GM12892 (cell line): ENCODE measurements at regions not wholly inside any gene's neighbourhood (a gene's known extent, or its start where the extent isn't known, plus 50 kb on each side); places are given as distances from the start of the nearest gene placed in this dataset.

Experiments
- POLR2A ChIP-seq: IDR thresholded peaks from 2 replicates; pipeline ENCODE4 v1.6.1; 2011; ENCODE audit warnings: low read depth, low read length, control low read depth
- POLR2AphosphoS5 ChIP-seq: IDR thresholded peaks from 2 replicates; pipeline ENCODE4 v1.6.1; 2011; ENCODE audit warnings: low read depth, low read length, control low read depth

- TF ChIP-seq POLR2AphosphoS5 (no peak), POLR2A (no peak)
Measured at GRCh38 chr2:239690651-239691631, 290.1 kb upstream of the HDAC4 start.
